COR-L47 (cell line): ENCODE measurements at regions not wholly inside any gene's neighbourhood (a gene's known extent, or its start where the extent isn't known, plus 50 kb on each side); places are given as distances from the start of the nearest gene placed in this dataset.

Experiments used
- DNase-seq: peaks from one replicate; lab custom pipeline; 2025; lab: John Stamatoyannopoulos, UW

DNA sequence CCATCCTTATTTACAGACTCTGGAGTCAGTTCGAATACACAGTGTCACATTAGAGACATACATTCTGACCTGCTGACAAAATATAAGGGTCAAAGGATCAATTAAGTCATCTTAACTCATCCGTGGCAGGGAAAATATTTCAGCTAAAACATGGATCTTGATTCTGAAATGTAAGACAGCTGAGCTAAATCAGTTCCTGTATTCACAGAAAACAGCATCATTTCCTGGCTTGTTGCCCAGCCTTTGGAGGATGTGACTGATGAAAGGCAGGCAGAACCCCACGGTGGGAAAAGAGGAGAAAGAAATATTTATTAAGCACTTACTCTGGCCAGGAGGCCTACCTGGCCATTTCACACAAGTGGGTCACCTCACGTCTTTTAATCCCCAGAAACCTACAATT, 101.9 kb downstream of the GAS2L3 start:
- peak; percentile 87 for DNase-seq

DNA sequence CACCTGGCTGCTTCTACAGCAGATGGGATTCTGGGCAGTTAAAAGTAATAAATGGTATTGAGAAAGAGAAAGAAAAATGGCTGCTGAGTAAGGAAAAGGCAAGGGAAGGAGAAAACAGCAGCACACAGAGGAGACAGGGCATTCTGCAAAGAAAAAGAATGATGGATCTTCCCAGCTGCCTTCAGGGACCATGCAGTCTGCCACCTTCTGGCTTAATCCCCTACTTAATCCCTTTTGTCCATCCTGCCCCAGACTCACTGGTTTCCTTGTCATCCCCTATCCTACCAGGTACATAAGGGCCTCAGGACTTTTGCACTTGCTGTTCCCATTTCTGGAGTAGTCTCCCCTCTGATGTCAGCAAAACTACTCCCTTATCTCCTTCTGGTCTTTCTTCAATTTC, 107.6 kb downstream of the GAS2L3 start:
- DNase-seq = no peak

DNA sequence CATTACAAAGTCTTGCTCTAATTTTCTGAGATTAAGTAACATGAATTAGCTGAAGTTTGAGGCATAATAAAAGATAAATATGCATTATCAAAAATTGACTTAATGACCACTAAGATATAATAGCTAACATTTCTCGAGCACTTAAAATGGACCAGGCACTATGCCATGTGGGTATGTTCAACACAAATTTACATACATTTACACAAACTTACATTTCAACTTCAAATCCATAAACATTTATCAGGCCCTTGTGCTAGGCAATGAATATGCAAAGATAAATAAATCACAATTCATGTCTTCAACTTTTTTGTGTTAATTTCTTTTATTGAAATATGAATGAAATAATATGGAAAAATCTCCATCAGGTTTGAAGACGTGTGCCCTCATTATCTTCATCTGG, 108.7 kb downstream of the GAS2L3 start:
- no peak for DNase-seq

DNA sequence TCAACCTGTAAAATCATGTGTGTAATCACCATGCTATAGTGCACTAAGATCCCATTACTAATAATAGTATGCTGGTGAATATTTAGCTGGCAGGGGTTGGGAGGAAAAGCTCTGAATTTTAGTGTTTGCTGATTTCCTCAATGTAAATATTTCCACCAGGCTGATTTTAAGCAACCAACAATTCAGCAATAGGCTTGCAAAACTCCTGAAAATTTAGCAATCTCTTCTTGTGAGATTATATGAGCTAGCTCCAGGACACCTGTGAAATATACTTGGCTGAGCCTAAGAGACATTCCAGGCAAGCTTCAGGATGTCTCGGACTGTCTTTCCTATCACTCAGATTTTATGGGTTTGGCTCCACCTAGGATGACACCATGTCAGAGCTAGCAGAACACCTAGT, 106.9 kb upstream of the ANO4 start:
- DNase-seq = no peak

DNA sequence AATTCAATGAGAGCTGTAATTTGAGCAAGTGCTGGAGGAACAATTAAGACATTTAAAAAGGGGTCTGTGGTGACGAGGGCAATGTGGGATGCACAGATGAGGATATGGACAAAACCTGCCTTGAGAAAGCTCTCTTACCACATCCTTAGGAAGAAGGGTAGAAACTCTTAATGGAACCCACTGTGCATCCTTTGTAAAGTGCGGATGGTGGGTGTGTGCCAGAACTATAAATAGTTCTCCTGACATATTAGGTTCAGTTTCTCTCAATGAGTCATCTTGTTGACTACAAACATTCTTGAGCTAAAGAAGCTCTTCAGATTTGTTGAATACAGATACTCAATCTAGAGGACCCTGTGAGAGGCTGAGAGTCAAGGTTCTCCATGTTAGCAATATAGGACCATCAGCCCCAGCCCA, 106.1 kb upstream of the ANO4 start:
- no peak for DNase-seq

DNA sequence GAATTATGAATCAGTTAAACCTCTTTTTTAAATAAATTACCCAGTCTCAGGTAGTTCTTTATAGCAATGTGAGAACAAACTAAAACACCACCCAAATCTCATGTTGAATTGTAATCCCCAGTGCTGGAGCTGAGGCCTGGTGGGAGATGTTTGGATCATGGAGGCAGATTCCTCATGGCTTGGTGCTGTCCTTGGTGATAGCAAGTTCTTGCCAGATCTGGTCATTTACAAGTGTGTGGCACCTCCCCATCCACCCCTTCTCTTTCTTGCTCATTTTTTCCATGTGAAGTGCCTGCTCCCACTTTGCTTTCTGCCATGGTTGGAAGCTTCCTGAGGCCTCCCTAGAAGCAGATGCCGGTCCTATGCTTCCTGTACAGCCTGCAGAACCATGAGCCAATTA, 102.1 kb upstream of the ANO4 start:
- no peak for DNase-seq

DNA sequence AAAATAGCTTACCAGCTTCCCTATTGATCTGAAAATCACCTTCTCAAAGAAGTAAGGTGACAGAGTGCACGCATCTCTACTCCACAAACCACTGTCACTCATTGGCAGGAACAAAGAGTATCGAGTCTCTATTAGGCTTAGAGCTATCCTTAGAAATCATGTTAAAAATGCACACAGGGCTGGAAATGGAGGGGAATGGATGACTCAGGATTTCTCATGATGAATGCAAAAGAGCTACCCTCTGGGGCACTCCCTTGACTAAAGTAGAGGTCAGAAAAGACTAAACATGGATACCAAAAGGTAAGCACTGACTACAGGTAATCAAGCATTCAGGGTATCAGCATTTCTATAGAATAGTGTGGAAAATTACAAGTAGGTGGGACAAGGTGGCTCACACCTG, 96.1 kb upstream of the ANO4 start:
- DNase-seq = no peak

DNA sequence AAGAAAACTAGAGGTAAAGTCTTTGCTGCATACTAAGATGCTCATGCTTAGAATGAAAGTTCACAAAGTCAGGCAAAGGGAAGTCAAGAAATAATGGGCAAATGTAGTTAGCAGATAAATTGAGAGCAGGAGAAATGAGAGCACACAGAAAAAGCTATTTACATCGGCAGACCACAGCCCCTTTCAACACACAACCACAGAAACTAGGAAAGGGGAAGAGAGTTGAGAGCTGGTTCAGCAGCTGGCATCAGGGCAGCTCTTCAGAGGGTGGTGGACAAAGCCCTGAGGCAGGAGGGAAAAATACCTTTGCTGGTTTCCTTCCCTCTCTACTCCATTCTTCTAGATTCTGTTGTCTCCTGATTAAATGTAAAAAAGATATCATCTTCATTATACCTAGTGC, 95.4 kb upstream of the ANO4 start:
- no peak for DNase-seq

DNA sequence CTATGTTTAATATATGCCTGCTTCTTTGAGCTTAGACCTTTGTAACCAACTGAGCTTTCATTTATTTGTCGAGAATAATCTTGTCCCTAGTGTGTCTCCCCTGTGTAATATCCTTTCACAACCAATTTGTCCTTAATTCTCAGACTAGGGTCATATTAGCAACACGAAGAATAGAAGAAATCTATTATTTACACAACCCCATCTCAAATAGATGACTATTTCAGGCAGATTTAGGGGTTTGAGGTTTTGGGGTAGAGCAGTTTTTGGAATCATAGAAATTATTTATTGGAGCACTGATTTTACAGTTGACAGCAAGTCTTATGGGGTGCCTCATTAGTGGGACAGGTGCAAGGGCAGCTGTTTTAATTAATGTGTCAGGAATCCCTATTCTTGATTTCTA, 91.2 kb upstream of the ANO4 start:
- no peak for DNase-seq

DNA sequence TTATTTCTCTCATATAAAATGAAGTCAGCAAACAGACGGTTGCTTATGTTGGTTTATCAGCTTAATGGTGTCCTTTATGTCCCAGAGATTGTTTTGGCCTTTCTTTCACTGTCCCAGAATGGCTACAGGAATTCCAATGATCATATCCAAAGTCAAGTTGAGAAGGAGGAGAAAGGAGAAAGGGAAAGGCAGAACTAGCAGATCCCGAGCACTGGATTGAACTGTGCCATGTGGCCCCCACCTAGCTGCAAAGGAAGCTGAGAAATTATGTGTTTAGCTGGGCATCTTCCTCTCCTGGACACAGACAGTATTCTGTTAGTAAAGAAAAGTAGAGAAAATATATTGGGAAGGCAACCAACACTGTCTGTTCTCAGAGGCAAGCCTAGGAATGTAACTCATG, 90.7 kb upstream of the ANO4 start:
- DNase-seq = no peak

DNA sequence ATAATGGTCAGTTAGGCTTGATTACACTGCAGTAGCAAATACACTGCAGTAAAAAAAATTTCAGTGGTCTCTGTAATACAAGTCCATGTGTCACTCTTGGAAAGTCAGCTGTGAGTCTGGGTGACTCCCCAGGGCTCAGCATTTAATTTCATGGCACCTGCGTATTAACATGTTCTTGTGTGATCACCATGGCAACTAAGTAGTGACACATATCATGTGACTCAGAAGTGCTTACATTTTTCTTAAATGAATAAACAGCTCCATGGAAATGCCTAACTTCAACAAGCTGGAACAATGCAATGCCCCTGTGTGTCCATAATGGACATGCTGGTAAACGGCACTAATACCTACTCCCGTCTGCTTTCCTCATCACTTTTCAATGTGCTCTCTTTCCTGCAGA, 88.5 kb upstream of the ANO4 start:
- peak; percentile 84 for DNase-seq

DNA sequence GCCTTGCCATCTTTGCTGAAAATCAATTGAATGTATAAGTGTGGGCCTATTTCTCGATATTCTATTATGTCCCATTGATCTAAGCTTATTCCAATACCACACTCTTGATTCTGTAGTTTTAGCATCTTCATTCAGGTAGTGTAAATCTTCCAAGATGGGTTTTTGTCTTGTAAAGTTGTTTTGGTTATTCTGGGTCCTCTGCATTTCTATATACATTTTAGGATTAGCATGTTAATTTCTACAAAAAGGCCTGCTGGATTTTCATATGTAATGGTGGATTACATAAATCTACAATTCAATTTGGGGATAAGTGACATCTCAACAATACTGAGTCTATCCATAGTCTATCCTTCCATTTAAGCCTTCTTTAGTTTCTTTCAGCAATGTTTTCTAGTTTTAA, 86.0 kb upstream of the ANO4 start:
- DNase-seq = no peak

DNA sequence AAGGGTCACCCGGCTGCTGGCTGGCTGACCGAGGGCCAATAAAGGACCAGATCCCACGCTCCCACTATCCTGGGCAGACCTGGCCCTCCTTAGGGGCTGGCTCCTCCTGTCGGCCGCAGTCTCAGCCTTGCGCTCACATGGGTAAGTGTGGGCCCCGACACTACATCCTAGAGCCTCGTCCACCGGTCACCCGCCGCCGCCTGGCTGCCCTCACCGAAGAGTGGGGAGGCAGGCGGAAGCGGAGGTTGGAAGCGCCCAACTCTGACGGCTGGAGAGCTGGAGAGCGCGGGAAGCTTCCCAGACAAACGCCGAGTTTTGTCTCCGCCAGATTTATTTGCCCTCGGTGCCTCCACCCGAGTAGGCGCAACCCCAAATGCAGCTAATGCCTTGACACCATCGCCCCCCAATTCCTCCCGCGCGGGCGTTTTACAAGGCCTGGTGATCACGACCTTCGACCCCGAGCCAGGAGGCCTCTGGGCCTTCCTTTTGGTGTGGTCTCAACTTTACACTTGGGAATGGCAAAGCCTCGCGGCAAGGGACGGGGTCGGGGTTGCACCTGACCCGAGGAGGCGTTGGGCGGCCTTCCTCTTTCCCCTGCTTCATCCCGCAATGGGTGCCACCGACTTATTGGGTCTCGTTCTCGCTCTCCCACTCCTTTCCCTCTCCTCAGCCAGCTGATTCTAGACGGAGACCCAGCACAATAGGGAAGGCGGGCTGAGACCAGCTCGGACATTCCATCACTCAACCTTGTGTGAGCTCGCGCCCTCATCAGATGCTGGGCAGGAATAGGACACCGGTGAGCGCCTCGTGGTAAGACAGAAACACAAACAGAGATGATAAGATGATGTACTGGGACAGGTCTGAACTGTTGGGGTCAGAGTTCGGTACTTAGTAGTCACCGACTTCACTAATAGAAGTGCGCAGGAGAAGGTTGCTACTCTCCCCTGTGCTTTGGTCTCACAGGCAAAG, 78.3 kb upstream of the ANO4 start:
- DNase-seq = no peak

DNA sequence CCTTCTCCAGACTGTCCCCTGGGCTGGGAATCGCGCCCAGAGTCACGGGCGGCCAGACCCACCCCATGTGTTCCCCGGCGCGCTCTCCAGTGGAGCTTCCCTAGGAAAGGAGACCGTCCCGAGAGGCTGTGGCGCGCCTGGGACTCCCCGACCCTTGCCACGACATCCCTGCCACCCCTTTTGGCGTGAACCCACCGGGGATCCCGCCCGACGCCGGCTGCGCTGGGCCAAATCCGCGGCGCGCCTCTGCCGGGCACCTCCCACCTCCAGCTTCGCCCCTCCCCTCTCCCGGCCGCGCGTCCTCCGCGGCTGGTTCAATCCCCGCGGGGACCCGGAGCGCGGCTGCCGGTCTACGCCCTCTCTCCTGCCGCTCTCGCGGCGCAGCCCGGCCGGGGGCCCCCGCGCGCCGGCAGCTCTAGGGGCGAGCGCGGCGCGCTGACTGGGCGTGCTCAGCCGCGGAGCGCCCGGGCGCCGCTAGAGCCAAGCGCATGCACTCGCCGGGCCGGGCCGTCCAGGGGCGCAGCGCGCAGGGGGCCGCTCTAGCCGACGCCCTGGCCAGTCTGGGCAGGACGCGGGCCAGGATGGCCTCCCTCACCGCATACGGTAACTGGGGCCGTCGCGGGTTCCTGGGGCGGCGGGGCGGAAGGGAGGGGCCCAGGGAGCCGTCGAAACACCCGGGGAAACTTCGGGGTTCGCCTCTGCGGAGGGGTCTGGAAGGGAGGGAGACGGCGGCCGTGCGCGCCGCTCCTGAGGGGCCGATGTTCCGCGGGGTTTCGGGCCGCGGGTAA, 77.4 kb upstream of the ANO4 start:
- DNase-seq = peak; percentile 46

DNA sequence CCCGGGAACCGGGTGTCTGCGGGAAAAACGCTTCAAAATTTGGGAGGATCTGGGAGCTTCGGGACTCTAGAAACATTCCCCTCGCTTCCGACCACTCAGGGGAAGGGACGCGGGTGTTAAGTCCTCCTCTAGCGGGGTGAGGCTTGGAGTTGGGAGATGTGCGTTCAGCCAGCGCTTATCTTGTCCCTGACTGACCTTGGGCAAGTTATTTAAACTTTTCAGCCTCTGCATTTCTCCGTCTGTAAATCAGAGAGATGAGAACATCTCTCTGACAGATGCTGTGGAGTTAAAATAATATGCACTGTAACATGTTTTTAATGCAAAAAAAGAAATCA, 76.9 kb upstream of the ANO4 start:
- no peak for DNase-seq

DNA sequence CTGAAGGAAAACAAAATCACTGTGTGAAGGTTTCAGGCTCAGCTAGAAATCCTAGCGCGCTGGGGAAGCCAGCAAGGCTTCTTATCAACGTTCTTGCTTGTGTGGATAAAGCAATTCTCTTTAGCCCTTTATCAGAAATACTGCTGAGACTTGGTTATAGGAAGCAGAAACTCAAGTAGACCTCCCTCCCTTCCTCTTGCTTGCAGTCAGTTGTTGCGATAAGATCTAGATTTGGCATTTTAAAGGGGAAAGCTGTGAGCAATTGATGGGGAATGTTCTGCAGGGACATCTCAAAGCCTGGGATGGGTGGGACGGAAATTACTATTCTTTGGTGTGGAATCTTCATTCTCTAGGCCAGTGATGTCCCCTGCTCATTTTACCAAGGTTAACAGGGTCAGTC, 76.4 kb upstream of the ANO4 start:
- no peak for DNase-seq

DNA sequence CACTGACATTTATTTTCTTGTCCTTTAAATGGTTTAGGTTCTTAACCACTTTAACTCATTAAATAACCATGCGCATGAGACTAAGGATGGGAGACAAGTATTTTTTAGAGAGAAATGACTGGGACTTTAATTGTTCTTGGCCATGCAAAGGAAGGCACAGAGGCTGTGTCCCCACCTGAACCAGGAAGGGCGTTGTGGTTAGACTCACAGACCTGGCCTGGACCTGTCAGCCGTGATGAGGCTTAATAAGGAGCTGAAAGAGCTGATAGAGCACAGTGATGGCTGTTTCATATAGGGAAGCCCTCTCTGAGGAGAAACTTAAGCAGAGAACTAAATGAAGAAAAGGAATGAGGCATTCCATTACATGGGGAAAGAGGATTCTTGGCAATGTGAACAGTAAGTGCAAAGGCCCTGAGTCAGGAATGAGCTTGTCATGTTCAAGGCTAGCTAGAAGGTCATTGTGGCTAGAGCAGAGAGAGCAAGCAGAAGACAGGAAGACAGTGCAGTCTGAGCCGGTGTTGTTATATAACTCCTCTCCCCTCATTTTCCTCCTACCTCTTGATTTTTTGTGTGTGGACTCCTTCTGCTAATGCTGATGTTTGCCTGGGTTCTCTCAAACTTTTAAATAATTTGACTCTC, 74.4 kb upstream of the ANO4 start:
- no peak for DNase-seq

DNA sequence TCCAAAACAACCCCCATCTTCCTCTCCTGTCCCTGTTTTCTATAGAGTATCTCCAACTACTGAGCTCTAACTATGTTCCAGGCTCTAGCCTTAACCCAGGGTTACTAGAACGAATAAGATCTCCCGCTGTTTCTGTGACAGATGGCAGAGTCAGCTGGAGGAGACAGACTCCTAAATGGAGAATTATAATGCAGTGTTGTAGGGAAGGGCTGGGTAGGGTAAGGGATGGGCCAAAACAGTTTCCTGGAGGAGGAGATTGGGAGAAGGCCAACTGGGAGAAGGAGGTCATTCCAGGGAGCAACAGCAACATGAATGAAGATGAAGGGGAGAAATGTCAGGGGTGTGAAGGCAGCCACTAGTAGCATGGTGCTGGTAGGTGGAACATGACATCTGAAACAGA, 73.4 kb upstream of the ANO4 start:
- no peak for DNase-seq

DNA sequence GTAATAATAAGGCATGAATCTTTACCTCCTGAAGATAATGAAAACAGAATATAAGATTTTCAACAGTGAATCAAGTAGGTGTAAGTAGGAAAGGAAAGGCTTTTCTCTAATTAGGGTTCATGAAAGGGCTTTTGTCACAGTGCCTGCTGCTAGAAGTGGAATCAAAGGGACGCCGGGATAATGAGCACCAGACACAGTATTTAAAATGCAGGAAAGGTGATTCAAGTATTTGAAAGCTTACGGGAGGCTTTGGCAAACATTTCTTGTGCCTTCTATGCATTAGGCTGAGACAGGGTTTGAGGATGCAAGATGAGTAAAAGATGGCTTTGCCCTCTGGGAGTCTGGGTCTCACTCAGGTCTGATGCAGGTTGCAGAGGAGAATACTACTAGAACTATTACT, 70.5 kb upstream of the ANO4 start:
- peak; percentile 12 for DNase-seq

DNA sequence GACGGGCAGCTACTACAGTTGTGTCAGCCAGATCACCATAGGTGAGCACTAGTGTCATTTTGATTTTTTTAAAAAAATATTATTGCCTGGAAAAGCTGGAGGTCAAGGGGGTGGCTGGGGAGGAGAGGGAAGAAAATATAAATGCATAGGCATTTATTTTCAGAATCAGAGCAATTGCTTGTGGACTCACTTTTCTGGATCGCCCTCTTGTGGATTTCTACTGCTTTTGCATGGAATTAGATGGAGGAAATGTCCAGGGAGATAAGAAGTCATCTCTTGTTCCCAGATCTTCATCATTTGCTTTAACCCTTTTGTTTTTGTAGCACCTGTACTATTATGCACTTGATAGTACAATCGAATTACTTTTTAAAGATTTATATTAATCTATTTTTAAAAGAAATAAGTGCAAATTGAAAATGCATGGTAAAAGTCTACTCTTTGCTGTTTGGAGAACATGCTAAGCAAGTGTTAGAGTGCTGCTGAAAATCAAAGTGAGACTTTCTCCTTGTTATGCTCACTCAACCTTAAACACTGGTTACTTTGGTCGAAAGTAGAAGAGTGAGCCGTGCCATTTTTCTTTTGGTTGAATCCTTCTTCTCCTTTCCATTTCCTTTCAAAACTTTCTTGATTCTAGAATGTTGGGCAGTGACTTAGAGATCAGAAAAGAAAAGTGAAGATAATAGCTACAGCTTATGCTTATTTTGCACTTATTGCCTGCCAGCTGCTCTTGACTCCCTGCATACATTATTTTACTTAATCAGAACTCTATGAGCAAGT, 60.6 kb upstream of the ANO4 start:
- peak; percentile 57 for DNase-seq

DNA sequence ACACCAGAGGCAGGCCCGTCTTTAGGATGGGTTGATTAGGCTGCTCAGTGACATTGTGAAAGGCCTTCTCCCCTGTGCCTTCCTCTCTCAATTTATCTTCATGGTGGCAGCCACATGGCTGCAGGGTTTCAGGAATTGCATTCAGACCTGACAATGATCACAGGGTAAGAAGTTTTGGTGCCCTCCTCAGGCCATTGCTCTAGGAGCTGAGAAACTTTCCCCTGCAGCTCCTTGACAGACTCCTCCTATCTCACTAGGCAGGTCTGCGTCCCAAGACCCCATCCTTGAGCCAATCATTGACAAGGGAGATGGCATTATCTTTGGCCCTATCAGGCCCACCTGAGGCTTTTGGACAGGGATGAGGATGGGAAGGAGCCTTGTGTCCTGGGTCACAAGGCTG, 57.4 kb upstream of the ANO4 start:
- DNase-seq = no peak

DNA sequence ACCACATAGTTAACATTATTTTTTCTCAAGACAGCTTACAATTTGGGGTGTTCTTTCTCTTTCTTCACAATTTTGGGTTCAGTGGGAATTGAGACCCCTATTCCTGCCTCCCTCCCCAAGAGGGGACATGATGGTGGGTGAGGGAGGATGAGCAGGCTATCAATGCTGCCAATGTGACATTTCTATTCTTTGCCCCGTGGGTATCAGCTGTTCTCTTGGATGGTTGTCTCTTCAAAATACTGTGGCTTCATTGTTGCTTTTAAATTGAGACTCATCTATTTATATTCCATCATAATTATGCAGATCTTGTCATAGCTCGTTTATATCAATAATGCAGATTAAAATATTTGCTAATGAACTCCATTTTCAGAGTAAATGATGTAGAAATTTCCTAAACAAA, 56.5 kb upstream of the ANO4 start:
- no peak for DNase-seq
